CD14-positive monocyte (primary cell): ENCODE measurements at regions not wholly inside any gene's neighbourhood (a gene's known extent, or its start where the extent isn't known, plus 50 kb on each side); places are given as distances from the start of the nearest gene placed in this dataset.

Experiments
- DNase-seq, 3 donors: peaks; one replicate each; pipeline ENCODE4 v3.0.0-alpha.2; 2011 to 2022
- H2AFZ ChIP-seq: 2 replicates; pipeline ENCODE4 v1.6.0; 2012; ENCODE audit warnings: mild to moderate bottlenecking, low read depth, low read length, inconsistent platforms; ENCODE audit not compliant: insufficient read depth, poor library complexity, severe bottlenecking
- H3K27ac ChIP-seq, 2 donors: 1 replicate in 1 of 2; 2 replicates in 1 of 2; pipeline ENCODE4 v1.5.1; 2012 to 2013; ENCODE audit warnings: low read length in 2 of 2, control low read depth in 1 of 2, inconsistent platforms in 1 of 2, low read depth in 1 of 2, mild to moderate bottlenecking in 1 of 2
- H3K27me3 ChIP-seq, 2 donors: one replicate each; pipeline versions ENCODE4 v1.6.0 to v1.6.1; 2011 to 2013; ENCODE audit warnings: low read length in 2 of 2; ENCODE audit not compliant: control insufficient read depth in 2 of 2, insufficient read depth in 2 of 2
- H3K36me3 ChIP-seq, 2 donors: replicated peaks in 1 of 2; 1 replicate in 1 of 2; 2 replicates in 1 of 2; pipeline versions ENCODE4 v1.5.1 to v1.6.1; 2012 to 2013; ENCODE audit warnings: low read length in 2 of 2, control low read depth in 1 of 2, inconsistent platforms in 1 of 2, mild to moderate bottlenecking in 1 of 2; ENCODE audit not compliant: insufficient read depth in 2 of 2, control insufficient read depth in 1 of 2
- H3K4me1 ChIP-seq, 2 donors: 1 replicate in 1 of 2; 2 replicates in 1 of 2; pipeline versions ENCODE4 v1.5.1 to v1.6.1; 2012 to 2013; ENCODE audit warnings: low read length in 2 of 2, control low read depth in 1 of 2, inconsistent platforms in 1 of 2, mild to moderate bottlenecking in 1 of 2, moderate library complexity in 1 of 2; ENCODE audit not compliant: insufficient read depth in 2 of 2, control insufficient read depth in 1 of 2
- H3K4me2 ChIP-seq: replicated peaks from 2 replicates; pipeline ENCODE3; 2012; ENCODE audit warnings: low read length, moderate library complexity, mild to moderate bottlenecking; ENCODE audit not compliant: poor library complexity, severe bottlenecking; ENCODE audit errors: extremely low read depth
- H3K4me3 ChIP-seq, 3 experiments: fragments of 200-600 bp in 1 of 3; sonication (generic) in 1 of 3; replicated peaks in 1 of 3; 1 replicate in 2 of 3; 2 replicates in 1 of 3; pipeline ENCODE4 v1.5.1; 2011 to 2013; ENCODE audit warnings: low read length in 3 of 3, mild to moderate bottlenecking in 3 of 3, control low read depth in 2 of 3, low read depth in 2 of 3, inconsistent platforms in 1 of 3, moderate library complexity in 1 of 3
- H3K79me2 ChIP-seq: 2 replicates; pipeline ENCODE4 v1.6.0; 2012; ENCODE audit warnings: mild to moderate bottlenecking, control low read depth, inconsistent platforms, low read length, moderate library complexity; ENCODE audit not compliant: insufficient read depth
- H3K9ac ChIP-seq: 2 replicates; pipeline ENCODE4 v1.6.0; 2017; ENCODE audit warnings: low read length, mild to moderate bottlenecking; ENCODE audit not compliant: insufficient read depth, poor library complexity, severe bottlenecking
- H3K9me3 ChIP-seq, 2 donors: replicated peaks in 1 of 2; 1 replicate in 1 of 2; 2 replicates in 1 of 2; pipeline versions ENCODE4 v1.5.1 to v1.6.1; 2012 to 2013; ENCODE audit warnings: low read length in 2 of 2, control low read depth in 1 of 2; ENCODE audit not compliant: control insufficient read depth in 1 of 2, insufficient read depth in 1 of 2
- H4K20me1 ChIP-seq: 2 replicates; pipeline ENCODE4 v1.6.0; 2012; ENCODE audit warnings: mild to moderate bottlenecking, low read length, control low read depth, moderate library complexity; ENCODE audit not compliant: insufficient read depth
- H3K27ac Mint-ChIP-seq, 7 donors: one replicate each; pipeline ENCODE4 v1.8.0; 2020; ENCODE audit warnings: mild to moderate bottlenecking in 7 of 7, mixed read lengths in 7 of 7, moderate library complexity in 6 of 7, inconsistent platforms in 2 of 7
- H3K27me3 Mint-ChIP-seq, 3 donors: one replicate each; pipeline ENCODE4 v1.8.0; 2021 to 2022; ENCODE audit warnings: low read depth in 3 of 3, mild to moderate bottlenecking in 3 of 3, mixed read lengths in 3 of 3, moderate library complexity in 3 of 3, inconsistent platforms in 1 of 3
- H3K36me3 Mint-ChIP-seq, 2 donors: one replicate each; pipeline ENCODE4 v1.8.0; 2020; ENCODE audit warnings: mixed read lengths in 2 of 2, inconsistent platforms in 1 of 2, mild to moderate bottlenecking in 1 of 2
- H3K4me1 Mint-ChIP-seq: one replicate; pipeline ENCODE4 v1.8.0; 2020; ENCODE audit warnings: mild to moderate bottlenecking, mixed read lengths
- H3K4me3 Mint-ChIP-seq, 2 donors: one replicate each; pipeline ENCODE4 v1.8.0; 2020; ENCODE audit warnings: mild to moderate bottlenecking in 2 of 2, mixed read lengths in 2 of 2, moderate library complexity in 1 of 2
- H3K9me3 Mint-ChIP-seq, 7 donors: one replicate each; pipeline ENCODE4 v1.8.0; 2020 to 2022; ENCODE audit warnings: mixed read lengths in 7 of 7, mild to moderate bottlenecking in 6 of 7, moderate library complexity in 6 of 7, inconsistent platforms in 2 of 7
- WGBS: methylation state at CpG from one replicate; pipeline ENCODE4 v1.1.5; 2013; ENCODE audit warnings: missing lambda C conversion rate; ENCODE audit not compliant: insufficient coverage; 5-methylcytosine and 5-hydroxymethylcytosine counted together
- intact Hi-C, 2 donors: fragments of 100-400 bp; cut with micrococcal nuclease; formaldehyde crosslinking; loops; one replicate each; pipeline versions ENCODE4 v1.15.0 to v1.15.1; 2023
- TF ChIP-seq, protein P1 (sequence below): fragments of 200-600 bp; IDR thresholded peaks from one replicate; pipeline ENCODE4 v1.8.0; 2022; ENCODE audit warnings: antibody characterized with exemption, mild to moderate bottlenecking

DNA sequence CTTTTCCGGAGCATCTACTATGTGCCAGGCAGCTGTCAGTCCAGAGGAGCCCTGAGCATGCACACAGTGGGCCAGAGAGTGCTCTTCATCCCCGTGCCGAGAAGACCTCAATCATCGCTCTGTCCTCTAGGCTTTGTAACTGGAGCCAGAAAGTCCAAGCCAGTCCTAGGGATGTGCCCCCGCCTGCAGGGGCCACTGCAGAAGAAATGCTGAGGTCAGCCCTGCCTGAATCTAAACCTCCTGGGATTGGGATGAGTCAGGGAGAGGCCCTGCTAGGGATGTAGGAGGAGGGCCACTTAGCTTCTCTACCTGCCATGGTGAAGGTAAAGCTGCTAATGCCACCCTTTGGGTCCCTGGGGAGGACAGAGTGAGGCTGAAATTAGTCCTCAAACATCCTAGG is 146.8 kb downstream of the CDC5L start:
- Histone ChIP-seq H3K36me3 (no peaks in the 10 kb centered on the region), H3K4me1 (peaks cover 8 to 9% of the 10 kb centered on the region in 2 donors), H3K79me2 (no peaks in the 10 kb centered on the region), H4K20me1 (no peaks in the 10 kb centered on the region), H3K27me3 (peaks cover 0 to 17% of the 10 kb centered on the region in 2 donors), H3K4me3 (no peak overlapping the region), H3K9ac (no peak overlapping the region), H2AFZ (no peak overlapping the region), H3K9me3 (no peaks in the 10 kb centered on the region), H3K4me2 (no peak overlapping the region), H3K27ac (no peak overlapping the region)
- Mint-ChIP-seq H3K27me3 (peaks cover 19 to 31% (median 28%) of the 10 kb centered on the region in 3 donors), H3K9me3 (peaks cover 0 to 7% (median 1%) of the 10 kb centered on the region in 7 donors), H3K4me1 (peaks cover 11% of the 10 kb centered on the region), H3K36me3 (no peaks in the 10 kb centered on the region), H3K4me3 (no peak overlapping the region), H3K27ac (no peak overlapping the region)
- 100% methylated on average over 5 of the region's 5 CpGs for WGBS
- intact Hi-C loops = no loop called here
- TF ChIP-seq, protein P1, sequence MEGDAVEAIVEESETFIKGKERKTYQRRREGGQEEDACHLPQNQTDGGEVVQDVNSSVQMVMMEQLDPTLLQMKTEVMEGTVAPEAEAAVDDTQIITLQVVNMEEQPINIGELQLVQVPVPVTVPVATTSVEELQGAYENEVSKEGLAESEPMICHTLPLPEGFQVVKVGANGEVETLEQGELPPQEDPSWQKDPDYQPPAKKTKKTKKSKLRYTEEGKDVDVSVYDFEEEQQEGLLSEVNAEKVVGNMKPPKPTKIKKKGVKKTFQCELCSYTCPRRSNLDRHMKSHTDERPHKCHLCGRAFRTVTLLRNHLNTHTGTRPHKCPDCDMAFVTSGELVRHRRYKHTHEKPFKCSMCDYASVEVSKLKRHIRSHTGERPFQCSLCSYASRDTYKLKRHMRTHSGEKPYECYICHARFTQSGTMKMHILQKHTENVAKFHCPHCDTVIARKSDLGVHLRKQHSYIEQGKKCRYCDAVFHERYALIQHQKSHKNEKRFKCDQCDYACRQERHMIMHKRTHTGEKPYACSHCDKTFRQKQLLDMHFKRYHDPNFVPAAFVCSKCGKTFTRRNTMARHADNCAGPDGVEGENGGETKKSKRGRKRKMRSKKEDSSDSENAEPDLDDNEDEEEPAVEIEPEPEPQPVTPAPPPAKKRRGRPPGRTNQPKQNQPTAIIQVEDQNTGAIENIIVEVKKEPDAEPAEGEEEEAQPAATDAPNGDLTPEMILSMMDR = no peak
- no peak for DNase-seq

DNA sequence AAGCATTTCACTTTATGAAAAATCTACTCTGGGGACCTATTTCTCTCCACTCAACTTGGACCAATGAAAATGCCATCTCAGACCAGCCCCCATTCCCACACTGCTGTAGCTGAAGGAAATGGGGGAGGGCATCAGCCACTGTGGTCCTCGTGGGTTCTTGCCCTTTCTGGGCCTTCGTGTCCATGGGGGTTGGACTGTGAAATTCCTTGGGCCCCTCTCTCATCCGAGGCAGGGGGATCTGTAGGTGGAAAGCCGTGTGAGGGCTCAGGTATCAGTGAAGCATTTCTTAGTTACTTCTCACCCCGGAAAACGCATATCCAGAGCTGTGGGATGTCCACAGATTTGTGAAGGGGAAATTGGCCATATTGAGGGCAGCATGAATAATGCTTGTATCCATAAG is 147.9 kb downstream of the CDC5L start:
- WGBS = no CpG with 5 or more reads among the region's 6 CpGs
- Histone ChIP-seq H2AFZ (no peak overlapping the region), H3K4me1 (peaks cover 18 to 19% of the 10 kb centered on the region in 2 donors), H3K4me2 (no peak overlapping the region), H3K27ac (no peak overlapping the region), H4K20me1 (no peaks in the 10 kb centered on the region), H3K9me3 (no peaks in the 10 kb centered on the region), H3K9ac (no peak overlapping the region), H3K36me3 (no peaks in the 10 kb centered on the region), H3K79me2 (no peaks in the 10 kb centered on the region), H3K4me3 (no peak overlapping the region), H3K27me3 (peaks cover 0 to 13% of the 10 kb centered on the region in 2 donors)
- peaks cover 0 to 7% (median 1%) of the 10 kb centered on the region in 7 donors for H3K9me3 Mint-ChIP-seq
- intact Hi-C loops = no loop called here
- H3K36me3 Mint-ChIP-seq = no peaks in the 10 kb centered on the region
- H3K27me3 Mint-ChIP-seq = peaks cover 12 to 22% (median 21%) of the 10 kb centered on the region in 3 donors
- H3K27ac Mint-ChIP-seq = no peak overlapping the region
- DNase-seq = no peak
- peak overlapping the region in 1 of 2 donors; percentile 11 for H3K4me3 Mint-ChIP-seq
- TF ChIP-seq, protein P1 = no peak
- H3K4me1 Mint-ChIP-seq = peaks cover 21% of the 10 kb centered on the region
